ENCODE measurements at regions not wholly inside any gene's neighbourhood (a gene's known extent, or its start where the extent isn't known, plus 50 kb on each side); places are given as distances from the start of the nearest gene placed in this dataset.

- DNase-seq (ENCODE audit: low read depth in 2 of 2): no peak
Measured at GRCh38 chr10:10346390-10347150, 671.1 kb upstream of the CELF2 start.

- no peak for DNase-seq (ENCODE audit: low read depth in 2 of 2)
Measured at GRCh38 chr10:10350050-10350449, 667.6 kb upstream of the CELF2 start.

GRCh38 chr10:10351451-10351850, 666.2 kb upstream of the CELF2 start:
- no peak for DNase-seq (ENCODE audit: low read depth in 2 of 2)

- DNase-seq (ENCODE audit: low read depth in 2 of 2): no peak
Measured at GRCh38 chr10:10353326-10353868, 664.3 kb upstream of the CELF2 start.

- no peak for DNase-seq (ENCODE audit: low read depth in 2 of 2)
Measured at GRCh38 chr10:10359263-10359662, 658.4 kb upstream of the CELF2 start.

GRCh38 chr10:10361301-10361885, 656.3 kb upstream of the CELF2 start:
- DNase-seq (ENCODE audit: low read depth in 2 of 2): no peak

GRCh38 chr10:10362800-10363199, 654.9 kb upstream of the CELF2 start:
- no peak for DNase-seq (ENCODE audit: low read depth in 2 of 2)

GRCh38 chr10:10363217-10363616, 654.5 kb upstream of the CELF2 start:
- DNase-seq (ENCODE audit: low read depth in 2 of 2): no peak

GRCh38 chr10:10364902-10365301, 652.8 kb upstream of the CELF2 start:
- DNase-seq (ENCODE audit: low read depth in 2 of 2): no peak

GRCh38 chr10:10365676-10366075, 652.0 kb upstream of the CELF2 start:
- no peak for DNase-seq (ENCODE audit: low read depth in 2 of 2)

GRCh38 chr10:10366836-10367235, 650.8 kb upstream of the CELF2 start:
- no peak for DNase-seq (ENCODE audit: low read depth in 2 of 2)

- no peak for DNase-seq (ENCODE audit: low read depth in 2 of 2)
Measured at GRCh38 chr10:10367264-10367663, 650.4 kb upstream of the CELF2 start.

GRCh38 chr10:10368951-10369576, 648.6 kb upstream of the CELF2 start:
- no peak for DNase-seq (ENCODE audit: low read depth in 2 of 2)

GRCh38 chr10:10385831-10386230, 631.8 kb upstream of the CELF2 start:
- DNase-seq (ENCODE audit: low read depth in 2 of 2): no peak

GRCh38 chr10:10389182-10389581, 628.5 kb upstream of the CELF2 start:
- no peak for DNase-seq (ENCODE audit: low read depth in 2 of 2)

GRCh38 chr10:10392511-10392910, 625.2 kb upstream of the CELF2 start:
- DNase-seq (ENCODE audit: low read depth in 2 of 2): no peak

GRCh38 chr10:10394933-10395658, 622.6 kb upstream of the CELF2 start:
- no peak for DNase-seq (ENCODE audit: low read depth in 2 of 2)

- no peak for DNase-seq (ENCODE audit: low read depth in 2 of 2)
Measured at GRCh38 chr10:10396601-10397000, 621.1 kb upstream of the CELF2 start.

- no peak for DNase-seq (ENCODE audit: low read depth in 2 of 2)
Measured at GRCh38 chr10:10397906-10398305, 619.8 kb upstream of the CELF2 start.

GRCh38 chr10:10403762-10404161, 613.9 kb upstream of the CELF2 start:
- no peak for DNase-seq (ENCODE audit: low read depth in 2 of 2)

- no peak for DNase-seq (ENCODE audit: low read depth in 2 of 2)
Measured at GRCh38 chr10:10417671-10418070, 600.0 kb upstream of the CELF2 start.

GRCh38 chr10:10418387-10418786, 599.3 kb upstream of the CELF2 start:
- DNase-seq (ENCODE audit: low read depth in 2 of 2): no peak
